OCI-LY7 (cell line): ENCODE measurements at regions not wholly inside any gene's neighbourhood (a gene's known extent, or its start where the extent isn't known, plus 50 kb on each side); places are given as distances from the start of the nearest gene placed in this dataset.

Experiments
- BruUV-seq: library from RNA; stranded (reverse); fragments of 400-500 nt; replicated peaks from 2 replicates; lab custom pipeline; 2021; lab: Mats Ljungman, UMichigan
- CTCF ChIA-PET: fragments of 300-600 bp; sonication (Branson Sonifier 250); formaldehyde crosslinking; loops from one replicate; lab custom pipeline; 2022; ENCODE audit warnings: antibody characterized with exemption; ENCODE audit not compliant: unreplicated experiment; lab: Charles Lee
- POLR2A ChIA-PET: fragments of 300-600 bp; sonication (Branson Sonifier 250); formaldehyde crosslinking; loops from one replicate; lab custom pipeline; 2022; ENCODE audit warnings: antibody characterized with exemption; lab: Charles Lee
- DNase-seq: peaks from one replicate; pipeline ENCODE4 v3.0.0-alpha.2; 2015; ENCODE audit warnings: low spot score
- H2AFZ ChIP-seq: fragments of 200-600 bp; sonication (generic), shearing (Covaris generic); 2 replicates; pipeline ENCODE4 v1.6.1; 2014; ENCODE audit warnings: mild to moderate bottlenecking, antibody characterized with exemption, low read length, moderate library complexity
- H3K27ac ChIP-seq: fragments of 200-600 bp; sonication (generic); 2 replicates; pipeline ENCODE4 v1.5.1; 2014; ENCODE audit warnings: mixed run types, low read depth, mild to moderate bottlenecking, moderate library complexity, low read length, inconsistent platforms; ENCODE audit not compliant: poor library complexity, severe bottlenecking
- H3K36me3 ChIP-seq: fragments of 200-600 bp; sonication (generic); 2 replicates; pipeline ENCODE4 v1.6.1; 2014; ENCODE audit warnings: mild to moderate bottlenecking, antibody characterized with exemption, low read length, moderate library complexity, mixed read lengths; ENCODE audit not compliant: insufficient read depth
- H3K4me1 ChIP-seq: fragments of 200-600 bp; sonication (generic); 2 replicates; pipeline ENCODE4 v1.5.1; 2014; ENCODE audit warnings: mild to moderate bottlenecking, low read length; ENCODE audit not compliant: insufficient read depth, poor library complexity, severe bottlenecking
- H3K4me2 ChIP-seq: fragments of 200-600 bp; sonication (generic); 2 replicates; pipeline ENCODE4 v1.6.1; 2014; ENCODE audit warnings: mild to moderate bottlenecking, low read length
- H3K4me3 ChIP-seq: fragments of 200-600 bp; sonication (generic); 2 replicates; pipeline ENCODE4 v1.5.1; 2014; ENCODE audit warnings: mild to moderate bottlenecking, low read depth, low read length; ENCODE audit not compliant: poor library complexity, severe bottlenecking
- H3K79me2 ChIP-seq: fragments of 200-600 bp; sonication (generic); 2 replicates; pipeline ENCODE4 v1.6.1; 2016; ENCODE audit warnings: low read depth, mild to moderate bottlenecking, low read length, moderate library complexity, mixed read lengths; ENCODE audit not compliant: insufficient read depth
- H3K9me2 ChIP-seq: fragments of 200-600 bp; sonication (generic); 2 replicates; pipeline ENCODE4 v1.6.1; 2016; ENCODE audit warnings: mild to moderate bottlenecking, low read length, mixed read lengths; ENCODE audit not compliant: insufficient read depth
- H3K9me3 ChIP-seq: fragments of 200-600 bp; sonication (generic); 2 replicates; pipeline ENCODE4 v1.6.1; 2014; ENCODE audit warnings: mild to moderate bottlenecking, mixed run types, low read length, mixed read lengths
- H4K20me1 ChIP-seq: fragments of 200-600 bp; sonication (generic); 2 replicates; pipeline ENCODE4 v1.6.1; 2014; ENCODE audit warnings: mild to moderate bottlenecking, antibody characterized with exemption, low read length, moderate library complexity, mixed read lengths; ENCODE audit not compliant: insufficient read depth
- EZH2phosphoT487 ChIP-seq: fragments of 200-600 bp; sonication (generic); IDR thresholded peaks from 2 replicates; pipeline ENCODE4 v1.6.1; 2018; ENCODE audit warnings: low read depth, borderline replicate concordance, mild to moderate bottlenecking, mixed run types, antibody characterized with exemption, low read length, moderate library complexity, mixed read lengths
- intact Hi-C: fragments of 100-400 bp; cut with micrococcal nuclease; formaldehyde crosslinking; loops from one replicate; pipeline ENCODE4 v1.10.0; 2022; ENCODE audit not compliant: unreplicated experiment
- TF ChIP-seq, protein P1 (sequence below): fragments of 200-600 bp; sonication (generic); conservative IDR thresholded peaks from 2 replicates; pipeline ENCODE4 v1.5.1; 2014; ENCODE audit warnings: mild to moderate bottlenecking, antibody characterized with exemption, low read length, moderate library complexity, mixed read lengths

DNA sequence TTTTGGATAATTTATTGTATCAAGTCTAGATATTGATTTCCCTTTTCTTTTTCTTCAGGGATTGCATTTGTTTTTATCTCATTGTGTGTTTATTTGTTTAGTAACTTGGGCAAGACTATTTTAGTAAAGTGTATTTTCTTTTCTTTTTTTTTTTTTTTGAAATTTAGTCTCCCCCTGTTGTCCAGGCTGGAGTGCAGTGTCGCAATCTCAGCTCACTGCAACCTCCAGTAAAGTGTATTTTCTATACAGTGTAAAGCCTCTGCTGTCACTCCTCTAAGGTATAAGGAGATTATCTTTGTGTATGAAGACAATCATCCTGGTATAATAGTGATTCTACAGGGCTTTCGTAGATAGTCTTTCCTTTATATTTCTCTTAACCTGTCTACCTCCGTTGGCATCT is 2546.0 kb downstream of the PCDH9 start:
- ChIA-PET POLR2A (no interaction called here), CTCF (no interaction called here)
- H4K20me1 ChIP-seq, result no peaks in the 10 kb centered on the region
- H2AFZ ChIP-seq, result no peak overlapping the region
- no peak overlapping the region for H3K4me3 ChIP-seq
- no peaks in the 10 kb centered on the region for H3K9me3 ChIP-seq
- H3K36me3 ChIP-seq, result no peaks in the 10 kb centered on the region
- H3K4me1 ChIP-seq, result no peaks in the 10 kb centered on the region
- H3K79me2 ChIP-seq, result no peaks in the 10 kb centered on the region
- H3K27ac ChIP-seq, result no peak overlapping the region
- DNase-seq, result no peak
- no peak for TF ChIP-seq EZH2phosphoT487
- TF ChIP-seq, protein P1, sequence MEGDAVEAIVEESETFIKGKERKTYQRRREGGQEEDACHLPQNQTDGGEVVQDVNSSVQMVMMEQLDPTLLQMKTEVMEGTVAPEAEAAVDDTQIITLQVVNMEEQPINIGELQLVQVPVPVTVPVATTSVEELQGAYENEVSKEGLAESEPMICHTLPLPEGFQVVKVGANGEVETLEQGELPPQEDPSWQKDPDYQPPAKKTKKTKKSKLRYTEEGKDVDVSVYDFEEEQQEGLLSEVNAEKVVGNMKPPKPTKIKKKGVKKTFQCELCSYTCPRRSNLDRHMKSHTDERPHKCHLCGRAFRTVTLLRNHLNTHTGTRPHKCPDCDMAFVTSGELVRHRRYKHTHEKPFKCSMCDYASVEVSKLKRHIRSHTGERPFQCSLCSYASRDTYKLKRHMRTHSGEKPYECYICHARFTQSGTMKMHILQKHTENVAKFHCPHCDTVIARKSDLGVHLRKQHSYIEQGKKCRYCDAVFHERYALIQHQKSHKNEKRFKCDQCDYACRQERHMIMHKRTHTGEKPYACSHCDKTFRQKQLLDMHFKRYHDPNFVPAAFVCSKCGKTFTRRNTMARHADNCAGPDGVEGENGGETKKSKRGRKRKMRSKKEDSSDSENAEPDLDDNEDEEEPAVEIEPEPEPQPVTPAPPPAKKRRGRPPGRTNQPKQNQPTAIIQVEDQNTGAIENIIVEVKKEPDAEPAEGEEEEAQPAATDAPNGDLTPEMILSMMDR, result no peak
- no TSS peak for BruUV-seq
- H3K9me2 ChIP-seq, result no peaks in the 10 kb centered on the region
- no peak overlapping the region for H3K4me2 ChIP-seq
- intact Hi-C loops, result no loop called here

DNA sequence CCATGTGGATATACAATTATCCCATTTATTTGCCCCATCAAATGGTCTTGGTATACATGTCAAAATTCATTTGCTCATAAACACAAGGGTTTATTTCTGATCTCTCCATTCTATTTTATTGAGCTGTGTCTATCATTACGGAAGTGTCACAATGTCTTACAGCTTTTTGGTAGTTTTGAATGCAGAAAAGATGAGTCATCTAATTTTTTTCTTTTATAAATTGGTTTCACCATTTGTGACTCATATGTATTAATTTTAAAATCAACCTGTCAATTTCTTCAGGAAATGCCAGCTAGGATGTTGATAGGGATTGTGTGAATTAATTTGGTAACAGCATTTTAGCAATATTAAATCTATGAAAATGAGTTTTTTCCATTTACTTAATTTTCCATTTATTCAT is 2549.4 kb downstream of the PCDH9 start:
- H3K36me3 ChIP-seq, result no peaks in the 10 kb centered on the region
- intact Hi-C loops, result no loop called here
- H3K79me2 ChIP-seq, result no peaks in the 10 kb centered on the region
- H3K9me2 ChIP-seq, result no peaks in the 10 kb centered on the region
- DNase-seq, result no peak
- no TSS peak for BruUV-seq
- no peak for TF ChIP-seq EZH2phosphoT487
- TF ChIP-seq, protein P1, result no peak
- POLR2A ChIA-PET, result interaction anchor here (1.2 kb wide), 1 partner anchor 11 kb away, joined by 3 read pairs; no protein-coding TSS in a partner anchor
- H4K20me1 ChIP-seq, result no peaks in the 10 kb centered on the region
- no peak overlapping the region for H3K4me2 ChIP-seq
- H3K9me3 ChIP-seq, result no peaks in the 10 kb centered on the region
- no peaks in the 10 kb centered on the region for H3K4me1 ChIP-seq
- CTCF ChIA-PET, result no interaction called here
- no peak overlapping the region for H3K4me3 ChIP-seq
- no peak overlapping the region for H3K27ac ChIP-seq
- no peak overlapping the region for H2AFZ ChIP-seq

DNA sequence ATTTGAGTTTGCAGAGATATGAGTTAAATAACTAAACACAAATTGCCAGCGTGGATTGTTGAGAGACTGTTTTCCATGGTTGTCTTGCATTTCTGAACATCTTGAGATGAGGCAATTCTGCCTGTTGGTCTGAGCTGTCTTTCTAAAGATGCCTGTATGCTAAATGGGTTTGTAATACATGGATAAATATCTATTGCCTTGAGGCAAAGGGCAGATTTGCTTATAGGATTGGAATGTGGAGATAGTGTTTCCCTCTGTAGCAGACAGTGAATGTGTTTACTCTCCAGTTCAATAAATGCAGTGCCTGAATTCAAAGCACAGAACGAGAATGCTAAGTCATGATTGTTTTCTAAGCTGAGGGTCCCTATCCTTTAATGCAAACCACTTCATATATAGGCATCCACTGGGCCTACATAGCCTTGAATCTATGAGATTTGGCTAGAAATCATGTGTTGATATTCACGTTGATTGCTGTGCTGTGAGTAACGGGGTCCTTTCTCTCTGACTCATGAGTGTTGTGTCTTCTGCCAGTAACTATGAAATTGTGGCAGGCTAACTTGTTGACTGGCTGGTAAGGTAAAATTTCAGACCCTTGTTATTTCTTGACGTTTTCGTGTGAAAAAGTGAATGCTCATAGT is 2554.8 kb downstream of the PCDH9 start:
- CTCF ChIA-PET, result no interaction called here
- H2AFZ ChIP-seq, result no peak overlapping the region
- intact Hi-C loops, result no loop called here

More for the DNA sequence above, 2554.8 kb downstream of the PCDH9 start:
- H3K79me2 ChIP-seq, result no peaks in the 10 kb centered on the region
- no peaks in the 10 kb centered on the region for H3K9me3 ChIP-seq
- no peaks in the 10 kb centered on the region for H3K4me1 ChIP-seq
- DNase-seq, result no peak
- BruUV-seq, result no TSS peak
- no peak for TF ChIP-seq EZH2phosphoT487
- TF ChIP-seq, protein P1, result no peak
- no peak overlapping the region for H3K4me2 ChIP-seq
- no peaks in the 10 kb centered on the region for H4K20me1 ChIP-seq
- no peaks in the 10 kb centered on the region for H3K36me3 ChIP-seq
- no peak overlapping the region for H3K4me3 ChIP-seq
- no peak overlapping the region for H3K27ac ChIP-seq
- no peaks in the 10 kb centered on the region for H3K9me2 ChIP-seq
- POLR2A ChIA-PET, result interaction anchor here (1.3 kb wide), 1 partner anchor 20 kb away, joined by 4 read pairs; no protein-coding TSS in a partner anchor
